ENCODE measurements at regions not wholly inside any gene's neighbourhood (a gene's known extent, or its start where the extent isn't known, plus 50 kb on each side); places are given as distances from the start of the nearest gene placed in this dataset.
"Not testable (repeated sequence)": the region's sequence is repeated elsewhere in the genome, so short reads cannot be mapped to it uniquely, and the experiment has no call there.

- DNase-seq (ENCODE audit: insufficient read length, low spot score) (no peak), FAIRE-seq (no peak)
These were observed 98.4 kb upstream of the MAN1A1 start for GRCh38 chr6:119447921-119448320.

- FAIRE-seq = peak; percentile 56
- DNase-seq (ENCODE audit: insufficient read length, low spot score) = no peak
These were observed 97.0 kb upstream of the MAN1A1 start for GRCh38 chr6:119446609-119447008.

GRCh38 chr6:119446115-119446554, 96.6 kb upstream of the MAN1A1 start:
- no peak for DNase-seq (ENCODE audit: insufficient read length, low spot score)
- no peak for FAIRE-seq

GRCh38 chr6:119445666-119446065, 96.1 kb upstream of the MAN1A1 start:
- DNase-seq (ENCODE audit: insufficient read length, low spot score) = no peak
- no peak for FAIRE-seq

GRCh38 chr6:119444642-119445557, 95.3 kb upstream of the MAN1A1 start:
- DNase-seq (ENCODE audit: insufficient read length, low spot score) (no peak), FAIRE-seq (no peak)

- DNase-seq (ENCODE audit: insufficient read length, low spot score) (no peak), FAIRE-seq (peak; percentile 79)
These were observed 94.6 kb upstream of the MAN1A1 start for GRCh38 chr6:119443993-119444641.

- FAIRE-seq (peak; percentile 92), DNase-seq (ENCODE audit: insufficient read length, low spot score) (no peak)
These were observed 93.2 kb upstream of the MAN1A1 start for GRCh38 chr6:119442776-119443184.

- DNase-seq (ENCODE audit: insufficient read length, low spot score) (no peak), FAIRE-seq (no peak)
These were observed 91.4 kb upstream of the MAN1A1 start for GRCh38 chr6:119440953-119441352.

GRCh38 chr6:119436583-119436982, 87.0 kb upstream of the MAN1A1 start:
- FAIRE-seq = peak; percentile 40
- no peak for DNase-seq (ENCODE audit: insufficient read length, low spot score)

- DNase-seq (ENCODE audit: insufficient read length, low spot score) (no peak), FAIRE-seq (no peak)
These were observed 82.2 kb upstream of the MAN1A1 start for GRCh38 chr6:119431799-119432198.

GRCh38 chr6:119430805-119431204, 81.2 kb upstream of the MAN1A1 start:
- FAIRE-seq = no peak

GRCh38 chr6:119428633-119429032, 79.1 kb upstream of the MAN1A1 start:
- no peak for FAIRE-seq

More at GRCh38 chr6:119430805-119431204, 81.2 kb upstream of the MAN1A1 start:
- DNase-seq (ENCODE audit: insufficient read length, low spot score) = no peak

GRCh38 chr6:119426619-119427018, 77.1 kb upstream of the MAN1A1 start:
- FAIRE-seq (no peak), DNase-seq (ENCODE audit: insufficient read length, low spot score) (no peak)

More at GRCh38 chr6:119428633-119429032, 79.1 kb upstream of the MAN1A1 start:
- DNase-seq (ENCODE audit: insufficient read length, low spot score) = no peak

- FAIRE-seq (no peak), DNase-seq (ENCODE audit: insufficient read length, low spot score) (no peak)
These were observed 74.4 kb upstream of the MAN1A1 start for GRCh38 chr6:119423996-119424395.

GRCh38 chr6:119418084-119418483, 68.5 kb upstream of the MAN1A1 start:
- not testable (repeated sequence) for DNase-seq (ENCODE audit: insufficient read length, low spot score); FAIRE-seq

GRCh38 chr6:119407156-119407555, 57.6 kb upstream of the MAN1A1 start:
- DNase-seq (ENCODE audit: insufficient read length, low spot score) = no peak
- FAIRE-seq = no peak

- not testable (repeated sequence) for DNase-seq (ENCODE audit: insufficient read length, low spot score); FAIRE-seq
These were observed 55.6 kb upstream of the MAN1A1 start for GRCh38 chr6:119405114-119405513.
